H9 (cell line): ENCODE measurements at regions not wholly inside any gene's neighbourhood (a gene's known extent, or its start where the extent isn't known, plus 50 kb on each side); places are given as distances from the start of the nearest gene placed in this dataset.

Source experiments
- DNase-seq: peaks from one replicate; pipeline ENCODE4 v3.0.0-alpha.2; 2017
- H2AFZ ChIP-seq: one replicate; pipeline ENCODE4 v1.6.1; 2013; ENCODE audit warnings: mild to moderate bottlenecking, low read length, control low read depth, moderate library complexity
- H2AK5ac ChIP-seq: 2 replicates; pipeline ENCODE4 v1.6.1; 2013; ENCODE audit warnings: low read length, control low read depth, mixed read lengths; ENCODE audit not compliant: insufficient read length
- H2BK120ac ChIP-seq: one replicate; pipeline ENCODE4 v1.6.1; 2013; ENCODE audit warnings: low read depth, mild to moderate bottlenecking, low read length, control low read depth, inconsistent platforms; ENCODE audit not compliant: poor library complexity, severe bottlenecking
- H2BK12ac ChIP-seq: 2 replicates; pipeline ENCODE4 v1.6.1; 2013; ENCODE audit warnings: low read length, control low read depth, mixed read lengths, low read depth; ENCODE audit not compliant: insufficient read length
- H2BK15ac ChIP-seq: 2 replicates; pipeline ENCODE4 v1.6.1; 2013; ENCODE audit warnings: low read depth, low read length, control low read depth
- H2BK20ac ChIP-seq: one replicate; pipeline ENCODE4 v1.6.1; 2013; ENCODE audit warnings: low read depth, mild to moderate bottlenecking, low read length, control low read depth, inconsistent platforms; ENCODE audit not compliant: poor library complexity, severe bottlenecking
- H2BK5ac ChIP-seq: 2 replicates; pipeline ENCODE4 v1.6.1; 2013; ENCODE audit warnings: low read length, control low read depth, mixed read lengths; ENCODE audit not compliant: insufficient read length
- H3K14ac ChIP-seq: 2 replicates; pipeline ENCODE4 v1.6.1; 2013; ENCODE audit warnings: low read length, control low read depth; ENCODE audit not compliant: insufficient read depth
- H3K18ac ChIP-seq: 2 replicates; pipeline ENCODE4 v1.6.1; 2013; ENCODE audit warnings: low read depth, mild to moderate bottlenecking, mixed read lengths, low read length, control low read depth; ENCODE audit not compliant: insufficient read length
- H3K23ac ChIP-seq: 2 replicates; pipeline ENCODE4 v1.6.1; 2013; ENCODE audit warnings: low read length, control low read depth, mixed read lengths, low read depth; ENCODE audit not compliant: insufficient read length
- H3K23me2 ChIP-seq: 2 replicates; pipeline ENCODE4 v1.6.1; 2013; ENCODE audit warnings: low read depth, mild to moderate bottlenecking, mixed read lengths, low read length, control low read depth; ENCODE audit not compliant: insufficient read length, poor library complexity, severe bottlenecking
- H3K27ac ChIP-seq: 2 replicates; pipeline ENCODE4 v1.5.1; 2013; ENCODE audit warnings: low read length, control low read depth, mixed read lengths, low read depth; ENCODE audit not compliant: insufficient read length
- H3K27me3 ChIP-seq: 2 replicates; pipeline ENCODE4 v1.6.1; 2013; ENCODE audit warnings: low read length, control low read depth, inconsistent platforms; ENCODE audit not compliant: insufficient read depth
- H3K4ac ChIP-seq: 2 replicates; pipeline ENCODE4 v1.6.1; 2013; ENCODE audit warnings: low read depth, mild to moderate bottlenecking, control low read depth, inconsistent platforms, low read length, moderate library complexity
- H3K4me1 ChIP-seq: 2 replicates; pipeline ENCODE4 v1.6.1; 2013; ENCODE audit warnings: low read length, control low read depth, inconsistent platforms; ENCODE audit not compliant: insufficient read depth
- H3K4me2 ChIP-seq: 2 replicates; pipeline ENCODE4 v1.6.1; 2013; ENCODE audit warnings: low read length, control low read depth, mixed read lengths; ENCODE audit not compliant: insufficient read length, insufficient read depth
- H3K56ac ChIP-seq: 2 replicates; pipeline ENCODE4 v1.6.1; 2013; ENCODE audit warnings: low read depth, mild to moderate bottlenecking, mixed read lengths, low read length, control low read depth; ENCODE audit not compliant: insufficient read length
- H3K79me1 ChIP-seq: 2 replicates; pipeline ENCODE4 v1.6.1; 2013; ENCODE audit warnings: low read depth, mild to moderate bottlenecking, moderate library complexity, low read length, control low read depth, inconsistent platforms; ENCODE audit not compliant: insufficient read depth, poor library complexity, severe bottlenecking
- H3K79me2 ChIP-seq: 2 replicates; pipeline ENCODE4 v1.6.1; 2013; ENCODE audit warnings: low read length, control low read depth, inconsistent platforms; ENCODE audit not compliant: insufficient read depth
- H3K9ac ChIP-seq: 2 replicates; pipeline ENCODE4 v1.6.1; 2013; ENCODE audit warnings: low read length, control low read depth, mixed read lengths; ENCODE audit not compliant: insufficient read length; ENCODE audit errors: extremely low read depth
- H3K9me3 ChIP-seq: one replicate; pipeline ENCODE4 v1.6.1; 2013; ENCODE audit warnings: low read depth, low read length, inconsistent platforms; ENCODE audit not compliant: control insufficient read depth
- H3T11ph ChIP-seq: one replicate; pipeline ENCODE4 v1.6.1; 2013; ENCODE audit warnings: mild to moderate bottlenecking, low read length, control low read depth, inconsistent platforms
- H4K20me1 ChIP-seq: one replicate; pipeline ENCODE4 v1.6.1; 2013; ENCODE audit not compliant: control insufficient read depth, insufficient read length, insufficient read depth
- H4K5ac ChIP-seq: 2 replicates; pipeline ENCODE4 v1.6.1; 2013; ENCODE audit warnings: low read depth, mild to moderate bottlenecking, mixed read lengths, low read length, control low read depth; ENCODE audit not compliant: insufficient read length
- H4K8ac ChIP-seq: replicated peaks from 2 replicates; pipeline ENCODE4 v1.6.1; 2013; ENCODE audit warnings: low read length, control low read depth, mixed read lengths, low read depth; ENCODE audit not compliant: insufficient read length
- H4K91ac ChIP-seq: 2 replicates; pipeline ENCODE4 v1.6.1; 2013; ENCODE audit warnings: low read depth, mild to moderate bottlenecking, moderate library complexity, mixed read lengths, low read length, control low read depth; ENCODE audit not compliant: insufficient read length
- H3K27ac Mint-ChIP-seq, 3 experiments: 2 replicates in 2 of 3; 3 replicates in 1 of 3; pipeline ENCODE4 v1.8.0; 2020 to 2021; ENCODE audit warnings: mixed read lengths in 3 of 3, mild to moderate bottlenecking in 1 of 3, moderate library complexity in 1 of 3
- H3K27me3 Mint-ChIP-seq: 2 replicates; pipeline ENCODE4 v1.8.0; 2021; ENCODE audit warnings: low read depth, mild to moderate bottlenecking, moderate library complexity, mixed read lengths
- H3K36me3 Mint-ChIP-seq, 3 experiments: 2 replicates in 2 of 3; 3 replicates in 1 of 3; pipeline ENCODE4 v1.8.0; 2020 to 2021; ENCODE audit warnings: low read depth in 3 of 3, mixed read lengths in 3 of 3; ENCODE audit not compliant: insufficient read depth in 1 of 3
- H3K4me1 Mint-ChIP-seq, 2 experiments: 2 replicates each; pipeline ENCODE4 v1.8.0; 2020; ENCODE audit warnings: mixed read lengths in 2 of 2
- H3K4me3 Mint-ChIP-seq, 2 experiments: 2 replicates in 1 of 2; 3 replicates in 1 of 2; pipeline ENCODE4 v1.8.0; 2020 to 2021; ENCODE audit warnings: mild to moderate bottlenecking in 2 of 2, mixed read lengths in 2 of 2, moderate library complexity in 1 of 2
- H3K9me3 Mint-ChIP-seq, 2 experiments: 2 replicates in 1 of 2; 3 replicates in 1 of 2; pipeline ENCODE4 v1.8.0; 2020; ENCODE audit warnings: mild to moderate bottlenecking in 2 of 2, mixed read lengths in 2 of 2, moderate library complexity in 1 of 2
- CTCF ChIP-seq: fragments of 200-600 bp; sonication (generic); conservative IDR thresholded peaks from 3 replicates; pipeline ENCODE4 v1.8.0; 2021; ENCODE audit warnings: antibody characterized with exemption, mild to moderate bottlenecking
- WGBS: extraction: QIAGEN DNeasy Blood & Tissue Kit; methylation state at CpG from one replicate; pipeline ENCODE4 v1.1.7; 2013; ENCODE audit warnings: missing lambda C conversion rate, low lambda C conversion rate, mixed read lengths; ENCODE audit not compliant: insufficient read length; ENCODE audit errors: extremely low coverage; 5-methylcytosine and 5-hydroxymethylcytosine counted together

- no peak overlapping the region for H2BK120ac ChIP-seq
- no peak overlapping the region for H3K56ac ChIP-seq
- no peaks in the 10 kb centered on the region for H3K23me2 ChIP-seq
- no peaks in the 10 kb centered on the region for H3K79me2 ChIP-seq
- no peaks in the 10 kb centered on the region for H4K20me1 ChIP-seq
- no peak overlapping the region for H3K18ac ChIP-seq
- no peak overlapping the region for H2BK5ac ChIP-seq
- Mint-ChIP-seq H3K9me3 (no peaks in the 10 kb centered on the region), H3K27me3 (peaks cover 11% of the 10 kb centered on the region), H3K27ac (no peak overlapping the region; a peak in 1 of 7 replicates), H3K4me1 (no peaks in the 10 kb centered on the region), H3K36me3 (no peaks in the 10 kb centered on the region), H3K4me3 (no peak overlapping the region)
- no peak overlapping the region for H2AK5ac ChIP-seq
- no peak overlapping the region for H2BK15ac ChIP-seq
- no peak overlapping the region for H3K14ac ChIP-seq
- H3K27me3 ChIP-seq: no peaks in the 10 kb centered on the region
- no peak overlapping the region for H3K27ac ChIP-seq
- H2AFZ ChIP-seq: no peak overlapping the region
- no peak overlapping the region for H2BK20ac ChIP-seq
- no peak overlapping the region for H4K5ac ChIP-seq
- H3K23ac ChIP-seq: no peak overlapping the region
- no peaks in the 10 kb centered on the region for H3K9me3 ChIP-seq
- H3K79me1 ChIP-seq: no peaks in the 10 kb centered on the region
- no peak for DNase-seq
- H3K9ac ChIP-seq: no peak overlapping the region
- no peaks in the 10 kb centered on the region for H3K4me1 ChIP-seq
- no peak for TF ChIP-seq CTCF
- no peak overlapping the region for H3K4me2 ChIP-seq
- no peak overlapping the region for H3T11ph ChIP-seq
- WGBS: no CpG with 5 or more reads among the region's 26 CpGs
- H2BK12ac ChIP-seq: no peak overlapping the region
- no peak overlapping the region for H4K91ac ChIP-seq
- no peak overlapping the region for H4K8ac ChIP-seq
- H3K4ac ChIP-seq: no peak overlapping the region
Measured at GRCh38 chr2:238701341-238702206, 146.3 kb upstream of the TWIST2 start.
